AG09319 (cell line): ENCODE measurements at regions not wholly inside any gene's neighbourhood (a gene's known extent, or its start where the extent isn't known, plus 50 kb on each side); places are given as distances from the start of the nearest gene placed in this dataset.

ENCODE experiments used
- DNase-seq: peaks from one replicate; pipeline ENCODE4 v3.0.0-alpha.2; 2010; ENCODE audit warnings: low read depth; ENCODE audit errors: extremely low read depth
- TF ChIP-seq, protein P1 (sequence below): IDR thresholded peaks from 2 replicates; pipeline ENCODE4 v1.5.1; 2011; ENCODE audit warnings: low read depth, mild to moderate bottlenecking, inconsistent platforms, low read length, moderate library complexity

- TF ChIP-seq, protein P1, sequence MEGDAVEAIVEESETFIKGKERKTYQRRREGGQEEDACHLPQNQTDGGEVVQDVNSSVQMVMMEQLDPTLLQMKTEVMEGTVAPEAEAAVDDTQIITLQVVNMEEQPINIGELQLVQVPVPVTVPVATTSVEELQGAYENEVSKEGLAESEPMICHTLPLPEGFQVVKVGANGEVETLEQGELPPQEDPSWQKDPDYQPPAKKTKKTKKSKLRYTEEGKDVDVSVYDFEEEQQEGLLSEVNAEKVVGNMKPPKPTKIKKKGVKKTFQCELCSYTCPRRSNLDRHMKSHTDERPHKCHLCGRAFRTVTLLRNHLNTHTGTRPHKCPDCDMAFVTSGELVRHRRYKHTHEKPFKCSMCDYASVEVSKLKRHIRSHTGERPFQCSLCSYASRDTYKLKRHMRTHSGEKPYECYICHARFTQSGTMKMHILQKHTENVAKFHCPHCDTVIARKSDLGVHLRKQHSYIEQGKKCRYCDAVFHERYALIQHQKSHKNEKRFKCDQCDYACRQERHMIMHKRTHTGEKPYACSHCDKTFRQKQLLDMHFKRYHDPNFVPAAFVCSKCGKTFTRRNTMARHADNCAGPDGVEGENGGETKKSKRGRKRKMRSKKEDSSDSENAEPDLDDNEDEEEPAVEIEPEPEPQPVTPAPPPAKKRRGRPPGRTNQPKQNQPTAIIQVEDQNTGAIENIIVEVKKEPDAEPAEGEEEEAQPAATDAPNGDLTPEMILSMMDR = no peak
- no peak for DNase-seq
Measured at GRCh38 chr10:80767963-80768362, 230.3 kb downstream of the SH2D4B start.

DNA sequence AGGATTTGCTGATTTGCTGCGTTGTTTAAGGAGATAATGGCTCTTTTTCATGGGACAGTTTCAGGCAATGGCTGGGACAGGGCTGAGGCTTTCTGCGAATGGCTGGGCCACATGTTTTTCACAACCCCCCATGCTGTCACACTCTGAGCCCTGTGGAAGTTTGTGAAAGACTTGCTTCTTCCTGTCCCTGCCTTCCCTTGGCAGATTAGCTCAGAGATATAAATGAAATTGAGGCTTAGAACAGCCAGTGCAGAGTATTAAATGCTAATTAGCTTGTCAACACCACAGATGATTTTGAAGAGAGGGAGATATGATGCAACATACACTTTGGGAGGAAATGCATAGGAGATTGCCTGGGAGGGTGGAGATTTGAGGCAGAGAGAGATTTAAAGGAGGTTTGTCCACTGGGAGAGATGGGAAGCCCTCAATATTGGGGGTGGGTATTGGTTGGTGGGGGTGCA lies 232.0 kb downstream of the SH2D4B start:
- no peak for DNase-seq

GRCh38 chr10:80770239-80770638 lies 232.5 kb downstream of the SH2D4B start:
- DNase-seq = no peak
- TF ChIP-seq, protein P1 = no peak

More for the DNA sequence above, 232.0 kb downstream of the SH2D4B start:
- TF ChIP-seq, protein P1 = no peak

DNA sequence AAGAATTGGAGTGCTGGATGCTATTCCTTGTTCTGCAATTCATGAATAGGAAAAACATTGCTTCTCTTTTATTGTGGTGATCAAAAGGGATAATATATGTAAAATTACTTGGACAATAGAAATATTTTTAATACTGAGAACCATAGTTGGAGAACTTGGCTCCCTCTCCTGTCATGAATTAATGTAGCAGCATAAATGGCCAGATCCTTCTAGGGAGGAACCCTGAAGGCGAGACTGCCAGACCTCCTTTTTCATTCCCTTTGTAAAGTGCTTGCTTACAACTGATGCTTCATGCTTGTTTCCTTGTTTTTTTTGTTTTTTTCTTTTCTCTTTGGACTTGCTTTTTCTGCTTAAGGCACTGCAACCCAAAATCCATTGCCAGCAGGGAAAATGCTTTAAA lies 233.6 kb downstream of the SH2D4B start:
- no peak for DNase-seq
- TF ChIP-seq, protein P1 = no peak

GRCh38 chr10:80771902-80772555 lies 234.3 kb downstream of the SH2D4B start:
- DNase-seq = no peak

GRCh38 chr10:80772596-80772995 lies 234.9 kb downstream of the SH2D4B start:
- TF ChIP-seq, protein P1 = no peak
- no peak for DNase-seq

More at GRCh38 chr10:80771902-80772555, 234.3 kb downstream of the SH2D4B start:
- TF ChIP-seq, protein P1 = no peak

- TF ChIP-seq, protein P1 = no peak
Measured at GRCh38 chr10:80784695-80785094, 247.0 kb downstream of the SH2D4B start.

More at GRCh38 chr10:80784695-80785094, 247.0 kb downstream of the SH2D4B start:
- DNase-seq = no peak
